ENCODE measurements at regions not wholly inside any gene's neighbourhood (a gene's known extent, or its start where the extent isn't known, plus 50 kb on each side); places are given as distances from the start of the nearest gene placed in this dataset.

DNA sequence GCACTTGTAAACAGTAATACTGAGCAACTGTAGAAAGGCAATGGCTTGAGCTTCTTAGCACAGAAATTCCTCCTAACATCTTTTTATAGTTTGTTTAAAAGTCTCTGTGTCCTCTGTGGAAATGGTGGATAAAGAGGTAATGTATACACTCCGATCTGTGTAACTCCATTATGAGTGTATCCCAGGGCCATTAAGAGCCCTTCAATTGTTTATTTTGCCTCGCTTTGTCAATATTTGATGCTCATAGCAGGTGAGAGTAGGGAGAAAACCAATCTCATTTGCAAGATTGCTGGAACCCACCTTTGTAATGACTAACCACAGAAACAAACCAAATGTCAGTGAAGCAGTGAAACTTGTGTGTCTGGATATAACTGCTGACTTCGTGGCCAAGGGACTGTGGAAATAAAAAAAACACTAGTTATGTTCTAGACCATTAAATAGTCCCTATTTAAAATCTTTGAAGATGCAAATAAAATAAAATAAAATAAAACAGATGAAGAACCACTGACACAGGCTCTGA, 598.2 kb upstream of the BOD1L1 start:
- TF ChIP-seq ZNF174 (tag by site-specific recombination; IDR thresholded peaks at IDR 0.05) (no peak), ZNF830 (tag by site-specific recombination; IDR thresholded peaks at IDR 0.05; ENCODE audit: low read depth) (no peak), ZNF558 (tag by site-specific recombination; IDR thresholded peaks at IDR 0.05) (no peak)
- TF ChIP-seq, protein P1, sequence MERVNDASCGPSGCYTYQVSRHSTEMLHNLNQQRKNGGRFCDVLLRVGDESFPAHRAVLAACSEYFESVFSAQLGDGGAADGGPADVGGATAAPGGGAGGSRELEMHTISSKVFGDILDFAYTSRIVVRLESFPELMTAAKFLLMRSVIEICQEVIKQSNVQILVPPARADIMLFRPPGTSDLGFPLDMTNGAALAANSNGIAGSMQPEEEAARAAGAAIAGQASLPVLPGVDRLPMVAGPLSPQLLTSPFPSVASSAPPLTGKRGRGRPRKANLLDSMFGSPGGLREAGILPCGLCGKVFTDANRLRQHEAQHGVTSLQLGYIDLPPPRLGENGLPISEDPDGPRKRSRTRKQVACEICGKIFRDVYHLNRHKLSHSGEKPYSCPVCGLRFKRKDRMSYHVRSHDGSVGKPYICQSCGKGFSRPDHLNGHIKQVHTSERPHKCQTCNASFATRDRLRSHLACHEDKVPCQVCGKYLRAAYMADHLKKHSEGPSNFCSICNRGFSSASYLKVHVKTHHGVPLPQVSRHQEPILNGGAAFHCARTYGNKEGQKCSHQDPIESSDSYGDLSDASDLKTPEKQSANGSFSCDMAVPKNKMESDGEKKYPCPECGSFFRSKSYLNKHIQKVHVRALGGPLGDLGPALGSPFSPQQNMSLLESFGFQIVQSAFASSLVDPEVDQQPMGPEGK (tag by site-specific recombination; IDR thresholded peaks at IDR 0.05): no peak

Data from HEK293 (cell line).